Panc1 (cell line): ENCODE measurements at regions not wholly inside any gene's neighbourhood (a gene's known extent, or its start where the extent isn't known, plus 50 kb on each side); places are given as distances from the start of the nearest gene placed in this dataset.

ENCODE experiments used
- TF ChIP-seq, protein P1 (sequence below): fragments of 450-650 bp; IDR thresholded peaks from 2 replicates; pipeline ENCODE4 v1.5.1; 2017; ENCODE audit warnings: mild to moderate bottlenecking
- TF ChIP-seq, protein P2 (sequence below), 2 experiments: IDR thresholded peaks; 2 replicates each; pipeline ENCODE4 v1.6.1; 2011 to 2012; ENCODE audit warnings: low read depth in 2 of 2, control low read depth in 1 of 2, low read length in 1 of 2, mild to moderate bottlenecking in 1 of 2, moderate library complexity in 1 of 2; ENCODE audit not compliant: insufficient read depth in 1 of 2

DNA sequence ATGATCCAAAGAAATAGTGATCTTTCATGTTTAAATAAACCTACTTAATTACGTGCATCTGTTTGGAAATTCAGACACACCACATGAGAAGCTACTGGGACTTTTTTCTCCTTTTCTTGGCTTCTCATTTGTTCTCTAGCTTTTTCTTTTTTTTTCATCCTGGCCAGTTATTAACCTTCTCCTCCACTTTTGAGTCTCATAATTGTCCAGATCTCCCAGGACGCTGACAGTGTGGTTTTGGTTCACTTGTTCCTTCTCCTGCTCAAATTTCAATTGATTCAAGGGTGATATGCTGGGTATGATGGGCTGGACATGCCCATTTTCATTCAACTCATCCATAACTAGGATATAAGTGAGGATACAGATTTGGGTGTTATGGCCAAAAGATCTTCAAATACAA is 152.3 kb downstream of the TM9SF2 start:
- TF ChIP-seq, protein P1, sequence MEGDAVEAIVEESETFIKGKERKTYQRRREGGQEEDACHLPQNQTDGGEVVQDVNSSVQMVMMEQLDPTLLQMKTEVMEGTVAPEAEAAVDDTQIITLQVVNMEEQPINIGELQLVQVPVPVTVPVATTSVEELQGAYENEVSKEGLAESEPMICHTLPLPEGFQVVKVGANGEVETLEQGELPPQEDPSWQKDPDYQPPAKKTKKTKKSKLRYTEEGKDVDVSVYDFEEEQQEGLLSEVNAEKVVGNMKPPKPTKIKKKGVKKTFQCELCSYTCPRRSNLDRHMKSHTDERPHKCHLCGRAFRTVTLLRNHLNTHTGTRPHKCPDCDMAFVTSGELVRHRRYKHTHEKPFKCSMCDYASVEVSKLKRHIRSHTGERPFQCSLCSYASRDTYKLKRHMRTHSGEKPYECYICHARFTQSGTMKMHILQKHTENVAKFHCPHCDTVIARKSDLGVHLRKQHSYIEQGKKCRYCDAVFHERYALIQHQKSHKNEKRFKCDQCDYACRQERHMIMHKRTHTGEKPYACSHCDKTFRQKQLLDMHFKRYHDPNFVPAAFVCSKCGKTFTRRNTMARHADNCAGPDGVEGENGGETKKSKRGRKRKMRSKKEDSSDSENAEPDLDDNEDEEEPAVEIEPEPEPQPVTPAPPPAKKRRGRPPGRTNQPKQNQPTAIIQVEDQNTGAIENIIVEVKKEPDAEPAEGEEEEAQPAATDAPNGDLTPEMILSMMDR, result no peak
- TF ChIP-seq, protein P2, sequence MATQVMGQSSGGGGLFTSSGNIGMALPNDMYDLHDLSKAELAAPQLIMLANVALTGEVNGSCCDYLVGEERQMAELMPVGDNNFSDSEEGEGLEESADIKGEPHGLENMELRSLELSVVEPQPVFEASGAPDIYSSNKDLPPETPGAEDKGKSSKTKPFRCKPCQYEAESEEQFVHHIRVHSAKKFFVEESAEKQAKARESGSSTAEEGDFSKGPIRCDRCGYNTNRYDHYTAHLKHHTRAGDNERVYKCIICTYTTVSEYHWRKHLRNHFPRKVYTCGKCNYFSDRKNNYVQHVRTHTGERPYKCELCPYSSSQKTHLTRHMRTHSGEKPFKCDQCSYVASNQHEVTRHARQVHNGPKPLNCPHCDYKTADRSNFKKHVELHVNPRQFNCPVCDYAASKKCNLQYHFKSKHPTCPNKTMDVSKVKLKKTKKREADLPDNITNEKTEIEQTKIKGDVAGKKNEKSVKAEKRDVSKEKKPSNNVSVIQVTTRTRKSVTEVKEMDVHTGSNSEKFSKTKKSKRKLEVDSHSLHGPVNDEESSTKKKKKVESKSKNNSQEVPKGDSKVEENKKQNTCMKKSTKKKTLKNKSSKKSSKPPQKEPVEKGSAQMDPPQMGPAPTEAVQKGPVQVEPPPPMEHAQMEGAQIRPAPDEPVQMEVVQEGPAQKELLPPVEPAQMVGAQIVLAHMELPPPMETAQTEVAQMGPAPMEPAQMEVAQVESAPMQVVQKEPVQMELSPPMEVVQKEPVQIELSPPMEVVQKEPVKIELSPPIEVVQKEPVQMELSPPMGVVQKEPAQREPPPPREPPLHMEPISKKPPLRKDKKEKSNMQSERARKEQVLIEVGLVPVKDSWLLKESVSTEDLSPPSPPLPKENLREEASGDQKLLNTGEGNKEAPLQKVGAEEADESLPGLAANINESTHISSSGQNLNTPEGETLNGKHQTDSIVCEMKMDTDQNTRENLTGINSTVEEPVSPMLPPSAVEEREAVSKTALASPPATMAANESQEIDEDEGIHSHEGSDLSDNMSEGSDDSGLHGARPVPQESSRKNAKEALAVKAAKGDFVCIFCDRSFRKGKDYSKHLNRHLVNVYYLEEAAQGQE (IDR thresholded peaks at IDR 0.05; ENCODE audit: insufficient read depth in 1 of 2, low read depth in 2 of 2, low read length in 1 of 2), result no peak
